OCI-LY7 (cell line): ENCODE measurements at regions not wholly inside any gene's neighbourhood (a gene's known extent, or its start where the extent isn't known, plus 50 kb on each side); places are given as distances from the start of the nearest gene placed in this dataset.

Source experiments
- CTCF ChIP-seq: fragments of 200-600 bp; sonication (generic); conservative IDR thresholded peaks from 2 replicates; pipeline ENCODE4 v1.5.1; 2014; ENCODE audit warnings: mild to moderate bottlenecking, antibody characterized with exemption, low read length, moderate library complexity, mixed read lengths
- EZH2phosphoT487 ChIP-seq: fragments of 200-600 bp; sonication (generic); IDR thresholded peaks from 2 replicates; pipeline ENCODE4 v1.6.1; 2018; ENCODE audit warnings: low read depth, borderline replicate concordance, mild to moderate bottlenecking, mixed run types, antibody characterized with exemption, low read length, moderate library complexity, mixed read lengths

GRCh38 chr4:69362351-69362750, 82.1 kb downstream of the UGT2B28 start:
- TF ChIP-seq CTCF: no peak
- TF ChIP-seq EZH2phosphoT487: no peak
